Lung (tissue), 11 donors: ENCODE measurements at regions not wholly inside any gene's neighbourhood (a gene's known extent, or its start where the extent isn't known, plus 50 kb on each side); places are given as distances from the start of the nearest gene placed in this dataset.
"Not testable (repeated sequence)": the region's sequence is repeated elsewhere in the genome, so short reads cannot be mapped to it uniquely, and the experiment has no call there.

Source experiments
- ATAC-seq: fragments of 200-7000 bp; cut with Tn5 transposase; one replicate; pipeline ENCODE4 v1.9.1; 2020; ENCODE audit warnings: moderate number of reproducible peaks; ENCODE audit not compliant: insufficient read depth, low FRiP score
- DNase-seq, 3 donors: peaks; one replicate each; pipeline ENCODE4 v3.0.0-alpha.2; 2013 to 2017
- H3K27ac ChIP-seq, 2 donors: one replicate each; pipeline ENCODE4 v1.5.1; 2013; ENCODE audit warnings: mild to moderate bottlenecking in 2 of 2, moderate library complexity in 2 of 2, control low read depth in 1 of 2, inconsistent platforms in 1 of 2, low read depth in 1 of 2, low read length in 1 of 2
- H3K27me3 ChIP-seq, 3 donors: one replicate each; pipeline ENCODE4 v1.5.1; 2013; ENCODE audit warnings: low read length in 2 of 3; ENCODE audit not compliant: control insufficient read depth in 3 of 3, insufficient read depth in 3 of 3
- H3K36me3 ChIP-seq, 4 donors: one replicate each; pipeline ENCODE4 v1.5.1; 2013; ENCODE audit warnings: low read length in 4 of 4, mild to moderate bottlenecking in 1 of 4, moderate library complexity in 1 of 4; ENCODE audit not compliant: control insufficient read depth in 4 of 4, insufficient read depth in 4 of 4
- H3K4me1 ChIP-seq, 5 donors: one replicate each; pipeline ENCODE4 v1.5.1; 2013; ENCODE audit warnings: low read length in 5 of 5, mild to moderate bottlenecking in 2 of 5, moderate library complexity in 1 of 5; ENCODE audit not compliant: control insufficient read depth in 5 of 5, insufficient read depth in 5 of 5
- H3K4me3 ChIP-seq: one replicate; pipeline ENCODE4 v1.5.1; 2013; ENCODE audit warnings: mild to moderate bottlenecking, control low read depth, moderate library complexity
- H3K9ac ChIP-seq, 2 donors: one replicate each; pipeline ENCODE4 v1.5.1; 2013; ENCODE audit warnings: low read length in 2 of 2, control low read depth in 1 of 2; ENCODE audit not compliant: insufficient read depth in 1 of 2
- H3K9me3 ChIP-seq, 4 donors: one replicate each; pipeline ENCODE4 v1.5.1; 2013; ENCODE audit warnings: low read length in 3 of 4, mild to moderate bottlenecking in 1 of 4, moderate library complexity in 1 of 4; ENCODE audit not compliant: control insufficient read depth in 4 of 4, insufficient read depth in 3 of 4
- WGBS, 2 donors: extraction: QIAGEN DNeasy Blood & Tissue Kit; methylation state at CpG; one replicate each; pipeline ENCODE4 v1.1.7; 2013; 5-methylcytosine and 5-hydroxymethylcytosine counted together
- TF ChIP-seq, protein P1 (sequence below): IDR thresholded peaks from 2 replicates; pipeline ENCODE4 v1.5.1; 2012; ENCODE audit warnings: mild to moderate bottlenecking; ENCODE audit errors: control extremely low read depth, extremely low read depth
- donor health status: control.
- donor health status: control.
- donor health status: Bipolar disorder and iron deficiency.
- donor health status: healthy.
- donor health status: DM: yes; HTN: yes; CAD: no.

DNA sequence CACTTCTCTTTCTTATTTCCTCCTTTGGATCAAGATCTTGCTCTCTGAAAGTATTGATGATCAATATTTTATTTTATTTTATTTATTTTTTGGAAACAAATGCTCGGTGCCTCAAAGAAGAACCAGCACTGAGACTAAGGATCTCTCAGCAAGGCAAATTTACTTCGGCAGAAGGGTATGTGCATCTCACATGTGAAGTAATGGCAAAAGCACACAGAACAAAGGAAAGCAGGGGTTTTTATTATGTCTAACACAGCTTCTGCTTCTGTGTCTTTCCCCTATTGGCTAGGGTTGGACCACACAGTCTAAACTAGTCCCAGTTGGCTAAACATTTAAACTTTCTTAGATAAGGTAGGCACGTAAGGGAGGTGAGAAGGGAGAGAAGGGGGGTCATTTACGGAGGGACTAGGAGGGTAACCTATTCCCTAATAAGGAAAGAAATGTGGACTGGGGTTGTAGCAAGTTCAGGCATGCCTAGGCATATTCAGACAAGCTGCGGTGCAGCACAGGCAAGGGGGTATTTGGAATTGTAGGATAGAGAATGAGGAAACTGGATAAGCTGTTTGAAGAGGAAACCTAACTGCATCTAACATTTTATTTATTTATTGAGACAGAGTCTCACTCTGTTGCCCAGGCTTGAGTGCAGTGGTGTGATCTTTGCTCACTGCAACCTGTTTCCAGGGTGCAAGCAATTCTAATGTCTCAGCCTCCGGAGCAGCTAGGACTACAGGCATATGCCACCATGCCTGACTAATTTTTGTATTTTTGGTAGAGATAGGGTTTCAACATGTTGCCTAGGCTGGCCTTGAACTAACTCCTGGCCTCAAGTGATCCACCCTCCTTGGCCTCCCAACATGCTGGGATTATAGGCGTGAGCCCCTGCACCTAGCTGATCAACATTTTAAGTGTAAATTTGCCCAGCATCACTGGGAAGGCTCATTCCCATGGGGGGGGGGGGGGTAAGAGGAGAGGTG is 90.0 kb upstream of the EIF5 start:
- Histone ChIP-seq H3K36me3 (no peaks in the 10 kb centered on the region), H3K4me1 (no peaks in the 10 kb centered on the region), H3K9ac (no peak overlapping the region), H3K27me3 (no peaks in the 10 kb centered on the region), H3K4me3 (no peak overlapping the region), H3K9me3 (peaks cover 0 to 4% (median 2%) of the 10 kb centered on the region in 4 donors), H3K27ac (no peak overlapping the region)
- 93 to 95% methylated on average over 7 of the region's 7 CpGs for WGBS, 2 donors
- TF ChIP-seq, protein P1, sequence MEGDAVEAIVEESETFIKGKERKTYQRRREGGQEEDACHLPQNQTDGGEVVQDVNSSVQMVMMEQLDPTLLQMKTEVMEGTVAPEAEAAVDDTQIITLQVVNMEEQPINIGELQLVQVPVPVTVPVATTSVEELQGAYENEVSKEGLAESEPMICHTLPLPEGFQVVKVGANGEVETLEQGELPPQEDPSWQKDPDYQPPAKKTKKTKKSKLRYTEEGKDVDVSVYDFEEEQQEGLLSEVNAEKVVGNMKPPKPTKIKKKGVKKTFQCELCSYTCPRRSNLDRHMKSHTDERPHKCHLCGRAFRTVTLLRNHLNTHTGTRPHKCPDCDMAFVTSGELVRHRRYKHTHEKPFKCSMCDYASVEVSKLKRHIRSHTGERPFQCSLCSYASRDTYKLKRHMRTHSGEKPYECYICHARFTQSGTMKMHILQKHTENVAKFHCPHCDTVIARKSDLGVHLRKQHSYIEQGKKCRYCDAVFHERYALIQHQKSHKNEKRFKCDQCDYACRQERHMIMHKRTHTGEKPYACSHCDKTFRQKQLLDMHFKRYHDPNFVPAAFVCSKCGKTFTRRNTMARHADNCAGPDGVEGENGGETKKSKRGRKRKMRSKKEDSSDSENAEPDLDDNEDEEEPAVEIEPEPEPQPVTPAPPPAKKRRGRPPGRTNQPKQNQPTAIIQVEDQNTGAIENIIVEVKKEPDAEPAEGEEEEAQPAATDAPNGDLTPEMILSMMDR: no peak
- DNase-seq (no peak), ATAC-seq (no peak)

DNA sequence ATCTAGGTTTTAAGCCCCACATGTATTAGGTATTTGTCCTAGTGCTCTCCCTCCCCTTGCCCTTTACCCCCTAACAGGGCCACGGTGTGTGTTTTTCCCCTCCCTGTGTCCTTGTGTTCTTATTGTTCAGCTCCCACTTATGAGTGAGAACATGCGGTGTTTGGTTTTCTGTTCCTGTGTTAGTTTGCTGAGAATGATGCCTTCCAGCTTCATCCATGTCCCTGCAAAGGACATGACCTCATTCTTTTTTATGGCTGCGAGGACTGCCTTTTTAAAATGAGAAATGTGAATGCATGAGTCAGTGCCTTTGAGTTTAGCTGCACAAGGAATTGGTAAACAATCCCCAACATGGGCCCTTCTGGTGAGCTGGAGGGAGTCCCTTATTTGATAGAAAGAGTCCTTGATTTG is 88.4 kb upstream of the EIF5 start:
- DNase-seq: peak in 1 of 3 donors; percentile 22
- not testable (repeated sequence) for H3K4me3 ChIP-seq, H3K27ac ChIP-seq, H3K4me1 ChIP-seq, H3K36me3 ChIP-seq, H3K9ac ChIP-seq, H3K9me3 ChIP-seq, H3K27me3 ChIP-seq, ATAC-seq
- WGBS, 2 donors: 56 to 79% methylated on average over 3 of the region's 3 CpGs

DNA sequence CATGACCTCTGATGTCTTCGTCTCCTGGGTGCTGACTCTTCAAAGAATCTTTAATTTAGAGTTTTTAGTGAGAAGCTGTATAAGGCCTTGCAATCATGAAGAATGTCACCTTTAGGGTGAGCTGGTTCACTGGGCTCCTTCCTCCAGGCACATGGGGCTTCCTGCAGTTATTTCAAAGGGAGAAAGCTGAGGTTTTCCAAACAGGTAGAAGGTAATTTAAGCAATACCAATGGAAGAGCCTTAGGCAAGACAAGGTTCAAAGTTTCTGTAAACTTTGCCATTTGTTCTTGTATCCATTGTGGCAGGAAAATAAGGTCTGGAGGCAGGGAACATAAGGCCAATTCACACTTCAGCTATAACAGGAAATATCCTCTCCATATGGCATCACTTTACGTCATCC is 88.0 kb upstream of the EIF5 start:
- Histone ChIP-seq H3K4me1 (no peaks in the 10 kb centered on the region), H3K9ac (no peak overlapping the region), H3K9me3 (no peaks in the 10 kb centered on the region), H3K4me3 (no peak overlapping the region), H3K27me3 (no peaks in the 10 kb centered on the region), H3K36me3 (no peaks in the 10 kb centered on the region), H3K27ac (no peak overlapping the region)
- no peak for ATAC-seq
- 42 to 50% methylated on average over 2 of the region's 2 CpGs for WGBS, 2 donors
- no peak for DNase-seq
- TF ChIP-seq, protein P1: no peak

DNA sequence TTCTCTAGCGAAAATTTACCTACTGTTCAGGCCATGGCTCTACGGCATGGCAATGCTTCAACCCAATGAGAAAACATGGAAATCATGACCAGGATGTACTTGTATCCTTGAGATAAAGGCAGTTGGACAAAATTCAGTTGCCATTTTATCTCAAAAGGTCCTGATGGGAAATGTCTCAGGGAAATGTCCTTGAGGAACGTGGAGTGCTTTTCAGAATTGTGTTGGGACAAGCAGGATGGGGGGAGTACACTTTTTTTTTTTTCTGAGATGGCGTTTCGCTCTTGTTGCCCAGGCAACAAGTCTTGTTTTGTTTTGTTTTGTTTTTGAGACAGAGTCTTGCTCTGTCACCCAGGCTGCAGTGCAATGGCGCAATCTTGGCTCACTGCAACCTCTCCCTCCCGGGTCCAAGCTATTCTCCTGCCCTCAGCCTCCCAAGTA is 86.8 kb upstream of the EIF5 start:
- ATAC-seq (no peak), DNase-seq (no peak)
- Histone ChIP-seq H3K4me1 (no peaks in the 10 kb centered on the region), H3K36me3 (no peaks in the 10 kb centered on the region), H3K27ac (no peak overlapping the region), H3K27me3 (no peaks in the 10 kb centered on the region), H3K4me3 (no peak overlapping the region), H3K9ac (no peak overlapping the region), H3K9me3 (peaks cover 0 to 2% (median 0%) of the 10 kb centered on the region in 4 donors)
- WGBS, 2 donors: 62 to 82% methylated on average over 7 of the region's 7 CpGs
- TF ChIP-seq, protein P1: no peak
